Endothelial cell of umbilical vein (primary cell): ENCODE measurements at regions not wholly inside any gene's neighbourhood (a gene's known extent, or its start where the extent isn't known, plus 50 kb on each side); places are given as distances from the start of the nearest gene placed in this dataset.

ENCODE experiments used
- BruUV-seq: library from RNA; stranded (reverse); fragments of 400-500 nt; replicated peaks from 2 replicates; lab custom pipeline; 2021; lab: Mats Ljungman, UMichigan
- CTCF ChIA-PET: fragments of 300-600, 350-600 bp; sonication (Branson Sonifier 250); formaldehyde crosslinking; loops from one replicate; lab custom pipeline; 2021; ENCODE audit warnings: antibody characterized with exemption, inconsistent platforms; lab: Charles Lee
- POLR2A ChIA-PET: fragments of 300-600, 350-600 bp; sonication (Branson Sonifier 250); formaldehyde crosslinking; loops from one replicate; lab custom pipeline; 2021; ENCODE audit warnings: antibody characterized with exemption, inconsistent platforms; lab: Charles Lee
- DNase-seq: peaks from one replicate; pipeline ENCODE4 v3.0.0-alpha.2; 2011; ENCODE audit warnings: low read depth, low spot score
- FAIRE-seq: peaks from 2 replicates; lab custom pipeline; 2011; peaks lifted over from hg19 to GRCh38; lab: Jason Lieb, UNC
- H2AFZ ChIP-seq: 2 replicates; pipeline ENCODE4 v1.6.0; 2012; ENCODE audit warnings: low read depth, low read length, control low read depth, inconsistent platforms
- H3K27ac ChIP-seq: 2 replicates; pipeline ENCODE4 v1.5.1; 2011; ENCODE audit warnings: low read depth, mild to moderate bottlenecking, control low read depth, low read length, moderate library complexity; ENCODE audit not compliant: insufficient read depth
- H3K27me3 ChIP-seq, 2 experiments: 2 replicates each; pipeline versions ENCODE4 v1.6.0 to v1.6.1; 2011; ENCODE audit warnings: low read length in 2 of 2, mixed read lengths in 1 of 2; ENCODE audit not compliant: control insufficient read depth in 2 of 2, insufficient read depth in 2 of 2
- H3K36me3 ChIP-seq, 2 experiments: 2 replicates in 1 of 2; 3 replicates in 1 of 2; pipeline ENCODE4 v1.5.1; 2011; ENCODE audit warnings: low read length in 2 of 2, mild to moderate bottlenecking in 1 of 2, moderate library complexity in 1 of 2; ENCODE audit not compliant: control insufficient read depth in 2 of 2, insufficient read depth in 2 of 2; ENCODE audit errors: extremely low read depth in 1 of 2
- H3K4me1 ChIP-seq: 3 replicates; pipeline ENCODE4 v1.5.1; 2011; ENCODE audit warnings: mild to moderate bottlenecking, low read length; ENCODE audit not compliant: control insufficient read depth, insufficient read depth; ENCODE audit errors: extremely low read depth
- H3K4me2 ChIP-seq: 2 replicates; pipeline ENCODE4 v1.6.1; 2011; ENCODE audit warnings: low read length, control low read depth, mixed read lengths; ENCODE audit not compliant: insufficient read depth
- H3K4me3 ChIP-seq, 3 experiments: fragments of 200-600 bp in 1 of 3; sonication (generic), shearing (Covaris generic) in 1 of 3; replicated peaks in 1 of 3; 2 replicates each; pipeline ENCODE4 v1.5.1; 2011 to 2016; ENCODE audit warnings: control low read depth in 3 of 3, low read length in 3 of 3, mild to moderate bottlenecking in 2 of 3, inconsistent platforms in 1 of 3, low read depth in 1 of 3, moderate library complexity in 1 of 3; ENCODE audit not compliant: insufficient read depth in 1 of 3
- H3K79me2 ChIP-seq: 2 replicates; pipeline ENCODE4 v1.6.0; 2012; ENCODE audit warnings: low read length, inconsistent platforms; ENCODE audit not compliant: control insufficient read depth, insufficient read depth
- H3K9ac ChIP-seq: replicated peaks from 2 replicates; pipeline ENCODE3; 2011; ENCODE audit warnings: low read length, control low read depth; ENCODE audit not compliant: insufficient read depth; ENCODE audit errors: extremely low read depth
- H3K9me1 ChIP-seq: replicated peaks from 3 replicates; pipeline ENCODE4 v1.6.0; 2011; ENCODE audit warnings: mild to moderate bottlenecking, low read length; ENCODE audit not compliant: control insufficient read depth, insufficient read depth; ENCODE audit errors: extremely low read depth
- H3K9me3 ChIP-seq: replicated peaks from 2 replicates; pipeline ENCODE4 v1.5.1; 2012; ENCODE audit warnings: low read length, inconsistent platforms; ENCODE audit not compliant: control insufficient read depth, insufficient read depth
- H4K20me1 ChIP-seq: replicated peaks from 2 replicates; pipeline ENCODE3; 2011; ENCODE audit warnings: mild to moderate bottlenecking, low read length; ENCODE audit not compliant: control insufficient read depth, insufficient read depth; ENCODE audit errors: extremely low read depth
- CTCF ChIP-seq, 2 donors: IDR thresholded peaks; 1 replicate in 1 of 2; 2 replicates in 1 of 2; pipeline ENCODE4 v1.5.1; 2011; ENCODE audit warnings: low read length in 2 of 2, mild to moderate bottlenecking in 2 of 2, moderate library complexity in 2 of 2, control low read depth in 1 of 2, inconsistent platforms in 1 of 2, low read depth in 1 of 2; ENCODE audit not compliant: insufficient read depth in 1 of 2; ENCODE audit errors: extremely low read depth in 1 of 2
- EZH2 ChIP-seq: IDR thresholded peaks from 2 replicates; pipeline ENCODE4 v1.6.1; 2012; ENCODE audit warnings: borderline replicate concordance, low read depth, mild to moderate bottlenecking, moderate library complexity, low read length, inconsistent platforms; ENCODE audit not compliant: severe bottlenecking
- FOS ChIP-seq: IDR thresholded peaks from 2 replicates; pipeline ENCODE4 v1.6.1; 2011; ENCODE audit warnings: mild to moderate bottlenecking, low read length, moderate library complexity, borderline replicate concordance; ENCODE audit not compliant: insufficient read depth
- GATA2 ChIP-seq: IDR thresholded peaks from 2 replicates; pipeline ENCODE4 v1.7.0; 2011; ENCODE audit warnings: low read depth, mild to moderate bottlenecking, moderate library complexity, mixed read lengths, low read length; ENCODE audit not compliant: insufficient read length, insufficient read depth
- JUN ChIP-seq: IDR thresholded peaks from 2 replicates; pipeline ENCODE4 v1.6.1; 2011; ENCODE audit warnings: borderline replicate concordance, low read depth; ENCODE audit not compliant: insufficient read length, insufficient read depth
- MAX ChIP-seq: IDR thresholded peaks from 2 replicates; pipeline ENCODE4 v1.6.1; 2011; ENCODE audit not compliant: insufficient read depth, insufficient read length
- MYC ChIP-seq: IDR thresholded peaks from one replicate; pipeline ENCODE4 v1.6.1; 2011; ENCODE audit warnings: mild to moderate bottlenecking, low read depth, low read length
- POLR2A ChIP-seq: IDR thresholded peaks from 2 replicates; pipeline ENCODE4 v1.6.1; 2012; ENCODE audit warnings: low read depth, mild to moderate bottlenecking, control low read depth, low read length
- POLR2AphosphoS5 ChIP-seq: IDR thresholded peaks from 2 replicates; pipeline ENCODE4 v1.6.1; 2012; ENCODE audit warnings: low read depth, mild to moderate bottlenecking, control low read depth, low read length, moderate library complexity; ENCODE audit not compliant: insufficient read depth
- dilution Hi-C: fragments of 300-500 bp; cut with MboI; formaldehyde crosslinking; loops from one replicate; pipeline ENCODE4 v1.15.0; 2019; ENCODE audit warnings: low sequenced_read_pairs; ENCODE audit not compliant: extremely low pct_ligation_motif_present
- intact Hi-C: fragments of 100-400 bp; cut with micrococcal nuclease; formaldehyde crosslinking; loops from one replicate; pipeline ENCODE4 v1.10.0; 2022

- H3K4me3 ChIP-seq = no peak overlapping the region
- POLR2A ChIA-PET = no interaction called here
- no peaks in the 10 kb centered on the region for H3K79me2 ChIP-seq
- no peaks in the 10 kb centered on the region for H3K9me1 ChIP-seq
- no peak overlapping the region for H3K27ac ChIP-seq
- H4K20me1 ChIP-seq = no peaks in the 10 kb centered on the region
- intact Hi-C loops = no loop called here
- H3K27me3 ChIP-seq = no peaks in the 10 kb centered on the region
- H2AFZ ChIP-seq = no peak overlapping the region
- DNase-seq (no peak), FAIRE-seq (no peak)
- dilution Hi-C loops = no loop called here
- CTCF ChIA-PET = no interaction called here
- no peak overlapping the region for H3K9ac ChIP-seq
- TF ChIP-seq FOS = no peak
- TF ChIP-seq POLR2A = no peak
- no peak for TF ChIP-seq EZH2
- TF ChIP-seq POLR2AphosphoS5 = no peak
- no peak for TF ChIP-seq MYC
- no peak for TF ChIP-seq GATA2
- TF ChIP-seq CTCF (IDR thresholded peaks at IDR 0.05; ENCODE audit: extremely low read depth in 1 of 2, insufficient read depth in 1 of 2, low read depth in 1 of 2, low read length in 2 of 2) = no peak
- no peak for TF ChIP-seq JUN
- no peak for TF ChIP-seq MAX
- H3K9me3 ChIP-seq = no peaks in the 10 kb centered on the region
- no peaks in the 10 kb centered on the region for H3K36me3 ChIP-seq
- BruUV-seq = no TSS peak
- no peak overlapping the region for H3K4me2 ChIP-seq
- H3K4me1 ChIP-seq = no peaks in the 10 kb centered on the region
These were observed 609.6 kb upstream of the SPANXN1 start for GRCh38 chrX:144637731-144638130.
